ENCODE measurements at regions not wholly inside any gene's neighbourhood (a gene's known extent, or its start where the extent isn't known, plus 50 kb on each side); places are given as distances from the start of the nearest gene placed in this dataset.
"Not testable (repeated sequence)": the region's sequence is repeated elsewhere in the genome, so short reads cannot be mapped to it uniquely, and the experiment has no call there.

DNA sequence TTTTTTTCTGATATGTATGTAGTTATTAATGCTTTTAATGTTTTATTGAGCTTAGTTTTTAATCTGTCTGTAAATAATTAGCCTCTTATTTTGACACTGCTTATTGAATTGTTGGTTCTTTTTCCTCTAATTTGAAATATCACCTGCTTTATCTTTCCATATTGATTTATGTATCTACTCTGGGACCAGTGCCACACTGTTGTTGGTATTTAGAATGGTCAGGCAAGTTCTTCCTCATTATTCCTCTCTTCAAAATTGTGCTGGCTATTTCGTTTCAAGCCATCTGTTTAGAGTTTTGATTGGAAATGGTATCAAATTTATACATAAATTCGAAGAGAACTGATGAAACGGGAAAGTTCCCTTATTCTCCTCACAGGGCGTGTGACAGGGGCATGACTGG, 96.8 kb upstream of the APP start:
- peaks cover 20% of the 10 kb centered on the region for H3K27me3 Mint-ChIP-seq (ENCODE audit: unreplicated experiment)
- no peak overlapping the region for H3K4me3 Mint-ChIP-seq (ENCODE audit: unreplicated experiment)
- H3K36me3 Mint-ChIP-seq (ENCODE audit: unreplicated experiment): no peaks in the 10 kb centered on the region
- no peak overlapping the region for H3K27ac Mint-ChIP-seq (ENCODE audit: unreplicated experiment)
- peaks cover 5% of the 10 kb centered on the region for H3K4me1 Mint-ChIP-seq (ENCODE audit: unreplicated experiment)
- DNase-seq (ENCODE audit: extremely low spot score, unreplicated experiment): no peak
- TF ChIP-seq, protein P1, sequence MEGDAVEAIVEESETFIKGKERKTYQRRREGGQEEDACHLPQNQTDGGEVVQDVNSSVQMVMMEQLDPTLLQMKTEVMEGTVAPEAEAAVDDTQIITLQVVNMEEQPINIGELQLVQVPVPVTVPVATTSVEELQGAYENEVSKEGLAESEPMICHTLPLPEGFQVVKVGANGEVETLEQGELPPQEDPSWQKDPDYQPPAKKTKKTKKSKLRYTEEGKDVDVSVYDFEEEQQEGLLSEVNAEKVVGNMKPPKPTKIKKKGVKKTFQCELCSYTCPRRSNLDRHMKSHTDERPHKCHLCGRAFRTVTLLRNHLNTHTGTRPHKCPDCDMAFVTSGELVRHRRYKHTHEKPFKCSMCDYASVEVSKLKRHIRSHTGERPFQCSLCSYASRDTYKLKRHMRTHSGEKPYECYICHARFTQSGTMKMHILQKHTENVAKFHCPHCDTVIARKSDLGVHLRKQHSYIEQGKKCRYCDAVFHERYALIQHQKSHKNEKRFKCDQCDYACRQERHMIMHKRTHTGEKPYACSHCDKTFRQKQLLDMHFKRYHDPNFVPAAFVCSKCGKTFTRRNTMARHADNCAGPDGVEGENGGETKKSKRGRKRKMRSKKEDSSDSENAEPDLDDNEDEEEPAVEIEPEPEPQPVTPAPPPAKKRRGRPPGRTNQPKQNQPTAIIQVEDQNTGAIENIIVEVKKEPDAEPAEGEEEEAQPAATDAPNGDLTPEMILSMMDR (IDR thresholded peaks at IDR 0.05): no peak
- H3K9me3 Mint-ChIP-seq (ENCODE audit: unreplicated experiment): peaks cover 13% of the 10 kb centered on the region

DNA sequence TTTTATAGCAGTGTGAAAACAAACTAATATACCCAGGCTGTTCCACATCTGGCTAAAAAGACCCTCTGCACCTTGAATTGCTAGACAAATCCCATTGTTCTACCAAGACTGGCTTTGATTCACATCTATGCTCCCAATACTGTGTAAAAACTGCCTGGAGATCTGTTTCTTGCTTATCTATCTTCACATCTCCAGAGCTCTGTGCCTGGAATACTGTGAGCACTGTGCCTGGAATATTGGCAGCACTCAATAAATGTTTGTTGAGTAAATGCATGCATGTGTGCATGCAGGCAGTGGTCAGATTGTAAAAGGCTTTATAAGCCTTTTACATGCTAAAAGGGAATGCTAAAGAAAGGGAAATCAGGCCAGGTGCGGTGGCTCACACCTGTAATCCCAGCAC, 75.5 kb upstream of the APP start:
- TF ChIP-seq, protein P1 (IDR thresholded peaks at IDR 0.05): no peak
- Mint-ChIP-seq H3K27ac (ENCODE audit: unreplicated experiment) (no peak overlapping the region), H3K27me3 (ENCODE audit: unreplicated experiment) (peaks cover 15% of the 10 kb centered on the region), H3K4me1 (ENCODE audit: unreplicated experiment) (no peaks in the 10 kb centered on the region), H3K9me3 (ENCODE audit: unreplicated experiment) (no peaks in the 10 kb centered on the region), H3K4me3 (ENCODE audit: unreplicated experiment) (no peak overlapping the region), H3K36me3 (ENCODE audit: unreplicated experiment) (no peaks in the 10 kb centered on the region)
- no peak for DNase-seq (ENCODE audit: extremely low spot score, unreplicated experiment)

DNA sequence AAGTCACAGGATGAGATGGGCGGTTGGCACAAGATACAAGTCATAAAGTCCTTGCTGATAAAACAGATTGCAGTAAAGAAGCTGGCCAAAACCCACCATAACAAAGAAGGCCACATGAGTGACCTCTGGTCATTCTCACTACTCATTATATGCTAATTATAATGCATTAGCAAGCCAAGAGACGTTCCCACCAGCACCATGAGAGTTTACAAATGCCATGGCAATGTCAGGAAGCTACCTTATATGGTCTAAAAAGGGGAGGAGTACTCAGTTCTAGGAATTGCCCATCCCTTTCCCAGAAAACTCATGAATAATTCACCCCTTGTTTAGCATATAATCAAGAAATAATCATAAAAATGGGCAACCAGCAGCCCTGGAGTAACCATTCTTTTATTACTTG, 74.9 kb upstream of the APP start:
- peaks cover 14% of the 10 kb centered on the region for H3K27me3 Mint-ChIP-seq (ENCODE audit: unreplicated experiment)
- no peak for DNase-seq (ENCODE audit: extremely low spot score, unreplicated experiment)
- no peak overlapping the region for H3K4me3 Mint-ChIP-seq (ENCODE audit: unreplicated experiment)
- no peaks in the 10 kb centered on the region for H3K9me3 Mint-ChIP-seq (ENCODE audit: unreplicated experiment)
- TF ChIP-seq, protein P1 (IDR thresholded peaks at IDR 0.05): no peak
- H3K4me1 Mint-ChIP-seq (ENCODE audit: unreplicated experiment): no peaks in the 10 kb centered on the region
- no peak overlapping the region for H3K27ac Mint-ChIP-seq (ENCODE audit: unreplicated experiment)
- no peaks in the 10 kb centered on the region for H3K36me3 Mint-ChIP-seq (ENCODE audit: unreplicated experiment)

DNA sequence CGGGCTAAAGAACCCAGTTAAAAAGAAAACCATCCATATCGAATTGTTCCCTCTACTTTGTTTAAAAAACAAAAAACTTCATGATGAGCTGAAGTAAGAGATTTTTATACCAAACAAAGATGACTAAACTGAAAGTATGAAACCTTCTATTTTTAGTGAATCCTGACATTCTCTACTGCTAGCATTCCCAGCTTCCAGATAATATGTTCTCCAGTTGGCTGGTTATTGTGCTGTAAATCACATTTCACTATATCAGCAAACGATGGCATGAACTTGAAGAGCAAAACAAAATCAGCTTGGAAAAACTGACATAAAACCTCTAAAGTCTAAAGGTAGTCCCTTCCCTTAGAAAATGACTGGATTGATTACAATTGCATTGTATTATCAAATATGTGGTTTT, 68.1 kb upstream of the APP start:
- Mint-ChIP-seq H3K27me3 (ENCODE audit: unreplicated experiment) (peaks cover 9% of the 10 kb centered on the region), H3K27ac (ENCODE audit: unreplicated experiment) (no peak overlapping the region), H3K4me3 (ENCODE audit: unreplicated experiment) (no peak overlapping the region), H3K4me1 (ENCODE audit: unreplicated experiment) (no peaks in the 10 kb centered on the region), H3K36me3 (ENCODE audit: unreplicated experiment) (no peaks in the 10 kb centered on the region), H3K9me3 (ENCODE audit: unreplicated experiment) (no peaks in the 10 kb centered on the region)
- DNase-seq (ENCODE audit: extremely low spot score, unreplicated experiment): no peak
- TF ChIP-seq, protein P1 (IDR thresholded peaks at IDR 0.05): no peak

DNA sequence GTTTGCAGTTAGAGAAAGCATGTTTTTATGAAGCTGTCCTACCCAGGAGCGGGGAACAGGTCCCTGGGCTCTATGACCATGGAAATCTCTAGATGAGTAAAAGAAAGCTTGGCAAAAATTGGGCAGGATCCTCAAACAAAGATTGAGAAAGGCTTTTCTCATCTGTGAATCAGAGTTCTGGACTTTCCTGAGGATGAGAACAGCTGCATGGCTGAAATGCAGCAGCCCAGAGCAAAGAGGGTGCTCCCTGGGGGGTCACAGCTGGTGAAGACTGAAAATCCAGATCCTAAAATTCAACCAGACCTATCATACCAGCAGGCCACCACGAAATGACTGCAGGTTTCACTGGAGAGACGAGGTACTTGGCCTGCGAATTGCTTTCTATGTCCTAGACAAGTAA, 65.7 kb upstream of the APP start:
- no peak overlapping the region for H3K27ac Mint-ChIP-seq (ENCODE audit: unreplicated experiment)

DNA sequence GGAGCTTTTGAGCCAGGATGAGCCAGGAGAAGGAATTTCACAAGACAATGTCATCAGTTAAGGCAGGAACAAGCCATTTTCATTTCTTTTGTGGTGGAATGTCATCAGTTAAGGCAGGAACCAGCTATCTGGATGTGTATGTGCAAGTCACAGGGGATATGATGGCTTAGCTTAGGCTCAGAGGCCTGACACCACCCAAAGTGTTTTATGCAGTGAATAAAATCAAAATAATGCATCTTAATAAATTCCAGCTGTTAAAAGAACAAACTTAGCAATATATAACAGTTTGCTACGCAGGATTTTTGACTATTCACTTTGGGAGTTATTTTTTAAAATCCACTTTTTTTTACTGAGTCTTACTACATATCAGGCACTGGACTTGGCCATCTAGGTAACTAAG, 62.7 kb upstream of the APP start:
- H3K27me3 Mint-ChIP-seq (ENCODE audit: unreplicated experiment); H3K27ac Mint-ChIP-seq (ENCODE audit: unreplicated experiment); H3K36me3 Mint-ChIP-seq (ENCODE audit: unreplicated experiment); H3K4me1 Mint-ChIP-seq (ENCODE audit: unreplicated experiment); H3K9me3 Mint-ChIP-seq (ENCODE audit: unreplicated experiment); H3K4me3 Mint-ChIP-seq (ENCODE audit: unreplicated experiment); DNase-seq (ENCODE audit: extremely low spot score, unreplicated experiment): not testable (repeated sequence)

More for the DNA sequence above, 65.7 kb upstream of the APP start:
- no peak overlapping the region for H3K4me3 Mint-ChIP-seq (ENCODE audit: unreplicated experiment)
- no peaks in the 10 kb centered on the region for H3K9me3 Mint-ChIP-seq (ENCODE audit: unreplicated experiment)
- TF ChIP-seq, protein P1 (IDR thresholded peaks at IDR 0.05): no peak
- H3K36me3 Mint-ChIP-seq (ENCODE audit: unreplicated experiment): no peaks in the 10 kb centered on the region
- DNase-seq (ENCODE audit: extremely low spot score, unreplicated experiment): no peak
- no peaks in the 10 kb centered on the region for H3K4me1 Mint-ChIP-seq (ENCODE audit: unreplicated experiment)
- H3K27me3 Mint-ChIP-seq (ENCODE audit: unreplicated experiment): peaks cover 9% of the 10 kb centered on the region

DNA sequence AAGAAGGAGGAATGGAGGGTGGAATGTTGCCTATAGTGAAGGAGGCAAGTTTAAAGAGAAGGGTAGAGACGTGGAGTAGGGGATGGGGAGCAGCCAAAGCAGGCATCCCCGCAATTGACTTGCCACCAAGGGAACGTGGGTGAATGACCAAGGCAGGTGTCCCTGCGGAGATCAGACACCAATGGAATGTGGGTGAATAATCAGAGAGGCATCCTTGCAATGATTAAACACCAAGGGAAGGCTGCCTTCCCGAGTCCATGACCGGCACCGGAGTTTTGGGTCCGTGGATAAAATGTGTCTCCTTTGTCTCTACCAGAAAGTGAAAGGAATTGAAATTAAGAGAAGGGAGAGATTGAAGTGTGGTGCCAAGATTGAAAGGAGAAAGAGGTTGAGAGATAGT, 61.9 kb upstream of the APP start:
- not testable (repeated sequence) for H3K4me1 Mint-ChIP-seq (ENCODE audit: unreplicated experiment); H3K27me3 Mint-ChIP-seq (ENCODE audit: unreplicated experiment); DNase-seq (ENCODE audit: extremely low spot score, unreplicated experiment); H3K27ac Mint-ChIP-seq (ENCODE audit: unreplicated experiment); H3K36me3 Mint-ChIP-seq (ENCODE audit: unreplicated experiment); H3K9me3 Mint-ChIP-seq (ENCODE audit: unreplicated experiment); H3K4me3 Mint-ChIP-seq (ENCODE audit: unreplicated experiment)
